WI38 (cell line): ENCODE measurements at regions not wholly inside any gene's neighbourhood (a gene's known extent, or its start where the extent isn't known, plus 50 kb on each side); places are given as distances from the start of the nearest gene placed in this dataset.

Experiments
- H3K4me3 ChIP-seq: 2 replicates; pipeline ENCODE4 v1.5.1; 2011; ENCODE audit warnings: low read depth, mild to moderate bottlenecking, control low read depth, low read length
- CTCF ChIP-seq: IDR thresholded peaks from 2 replicates; pipeline ENCODE4 v1.5.1; 2012; ENCODE audit warnings: low read depth, mild to moderate bottlenecking, control low read depth, low read length

- no peak for TF ChIP-seq CTCF
- no peak overlapping the region for H3K4me3 ChIP-seq
Observed at GRCh38 chr18:51447351-51448342, 250.2 kb upstream of the MEX3C start.

- H3K4me3 ChIP-seq: no peak overlapping the region
- TF ChIP-seq CTCF: no peak
Observed at GRCh38 chr18:51448949-51449348, 251.5 kb upstream of the MEX3C start.

- TF ChIP-seq CTCF: no peak
- H3K4me3 ChIP-seq: no peak overlapping the region
Observed at GRCh38 chr18:51453594-51453993, 256.1 kb upstream of the MEX3C start.

- no peak overlapping the region for H3K4me3 ChIP-seq
- no peak for TF ChIP-seq CTCF
Observed at GRCh38 chr18:51458861-51459260, 261.4 kb upstream of the MEX3C start.

- no peak overlapping the region for H3K4me3 ChIP-seq
- TF ChIP-seq CTCF: no peak
Observed at GRCh38 chr18:51461956-51462355, 264.5 kb upstream of the MEX3C start.

GRCh38 chr18:51463483-51464136, 266.1 kb upstream of the MEX3C start:
- no peak for TF ChIP-seq CTCF
- H3K4me3 ChIP-seq: no peak overlapping the region

GRCh38 chr18:51478908-51479307, 281.4 kb upstream of the MEX3C start:
- no peak overlapping the region for H3K4me3 ChIP-seq
- TF ChIP-seq CTCF: no peak
